Central memory CD8-positive, alpha-beta T cell (primary cell): ENCODE measurements at regions not wholly inside any gene's neighbourhood (a gene's known extent, or its start where the extent isn't known, plus 50 kb on each side); places are given as distances from the start of the nearest gene placed in this dataset.
"Not testable (repeated sequence)": the region's sequence is repeated elsewhere in the genome, so short reads cannot be mapped to it uniquely, and the experiment has no call there.

ENCODE experiments used
- ATAC-seq: fragments of 150-1000 bp; cut with Tn5 transposase; replicated peaks from 2 replicates; pipeline ENCODE4 v1.10.0; 2022; ENCODE audit warnings: mild to moderate bottlenecking, moderate FRiP score, moderate number of reproducible peaks; ENCODE audit not compliant: poor library complexity, severe bottlenecking; ENCODE audit errors: extremely low read depth
- DNase-seq, 2 donors: peaks; one replicate each; pipeline ENCODE4 v3.0.0; 2021; ENCODE audit warnings: low spot score in 2 of 2
- H3K27ac Mint-ChIP-seq: one replicate; pipeline ENCODE4 v1.8.0; 2022; ENCODE audit warnings: low read depth, mild to moderate bottlenecking, moderate library complexity, mixed read lengths
- H3K27me3 Mint-ChIP-seq: one replicate; pipeline ENCODE4 v1.8.0; 2022; ENCODE audit warnings: mixed read lengths
- H3K36me3 Mint-ChIP-seq: one replicate; pipeline ENCODE4 v1.8.0; 2022; ENCODE audit warnings: mild to moderate bottlenecking, moderate library complexity, mixed read lengths; ENCODE audit not compliant: insufficient read depth
- H3K4me1 Mint-ChIP-seq: one replicate; pipeline ENCODE4 v1.8.0; 2022; ENCODE audit warnings: mixed read lengths
- H3K4me3 Mint-ChIP-seq: one replicate; pipeline ENCODE4 v1.8.0; 2022; ENCODE audit warnings: mild to moderate bottlenecking, moderate library complexity, mixed read lengths
- H3K9me3 Mint-ChIP-seq: one replicate; pipeline ENCODE4 v1.8.0; 2022; ENCODE audit warnings: mixed read lengths

GRCh38 chr10:61037261-61037830 is 93.4 kb upstream of the RHOBTB1 start:
- not testable (repeated sequence) for H3K9me3 Mint-ChIP-seq, ATAC-seq, DNase-seq, H3K27ac Mint-ChIP-seq, H3K27me3 Mint-ChIP-seq, H3K36me3 Mint-ChIP-seq, H3K4me1 Mint-ChIP-seq, H3K4me3 Mint-ChIP-seq

- not testable (repeated sequence) for H3K27ac Mint-ChIP-seq, H3K27me3 Mint-ChIP-seq, ATAC-seq, DNase-seq, H3K36me3 Mint-ChIP-seq, H3K4me3 Mint-ChIP-seq, H3K4me1 Mint-ChIP-seq, H3K9me3 Mint-ChIP-seq
Measured at GRCh38 chr10:61036148-61036547, 92.2 kb upstream of the RHOBTB1 start.

GRCh38 chr10:61031341-61031740 is 87.4 kb upstream of the RHOBTB1 start:
- peaks cover 5% of the 10 kb centered on the region for H3K9me3 Mint-ChIP-seq
- peaks cover 17% of the 10 kb centered on the region for H3K27me3 Mint-ChIP-seq
- no peak for DNase-seq
- no peaks in the 10 kb centered on the region for H3K4me1 Mint-ChIP-seq
- no peaks in the 10 kb centered on the region for H3K36me3 Mint-ChIP-seq
- no peak overlapping the region for H3K27ac Mint-ChIP-seq
- no peak for ATAC-seq
- H3K4me3 Mint-ChIP-seq: no peak overlapping the region

GRCh38 chr10:61029411-61029810 is 85.4 kb upstream of the RHOBTB1 start:
- Mint-ChIP-seq H3K27me3 (peaks cover 17% of the 10 kb centered on the region), H3K36me3 (no peaks in the 10 kb centered on the region), H3K9me3 (peaks cover 5% of the 10 kb centered on the region), H3K27ac (no peak overlapping the region), H3K4me1 (no peaks in the 10 kb centered on the region), H3K4me3 (no peak overlapping the region)
- ATAC-seq (no peak), DNase-seq (no peak)

GRCh38 chr10:61028861-61029361 is 84.9 kb upstream of the RHOBTB1 start:
- DNase-seq: no peak
- no peaks in the 10 kb centered on the region for H3K4me1 Mint-ChIP-seq

GRCh38 chr10:61024856-61025201 is 80.8 kb upstream of the RHOBTB1 start:
- Mint-ChIP-seq H3K36me3 (no peaks in the 10 kb centered on the region), H3K27me3 (peaks cover 31% of the 10 kb centered on the region), H3K4me3 (no peak overlapping the region), H3K4me1 (no peaks in the 10 kb centered on the region), H3K27ac (no peak overlapping the region), H3K9me3 (peaks cover 5% of the 10 kb centered on the region)
- ATAC-seq (no peak), DNase-seq (no peak)

More at GRCh38 chr10:61028861-61029361, 84.9 kb upstream of the RHOBTB1 start:
- H3K27me3 Mint-ChIP-seq: peaks cover 17% of the 10 kb centered on the region
- ATAC-seq: no peak
- no peaks in the 10 kb centered on the region for H3K36me3 Mint-ChIP-seq
- H3K4me3 Mint-ChIP-seq: no peak overlapping the region
- no peak overlapping the region for H3K27ac Mint-ChIP-seq
- peaks cover 5% of the 10 kb centered on the region for H3K9me3 Mint-ChIP-seq

- no peak overlapping the region for H3K4me3 Mint-ChIP-seq
- peaks cover 2% of the 10 kb centered on the region for H3K36me3 Mint-ChIP-seq
- peaks cover 5% of the 10 kb centered on the region for H3K9me3 Mint-ChIP-seq
- no peaks in the 10 kb centered on the region for H3K4me1 Mint-ChIP-seq
- H3K27me3 Mint-ChIP-seq: peaks cover 33% of the 10 kb centered on the region
- DNase-seq (no peak), ATAC-seq (no peak)
- no peak overlapping the region for H3K27ac Mint-ChIP-seq
Measured at GRCh38 chr10:61024151-61024855, 80.3 kb upstream of the RHOBTB1 start.

GRCh38 chr10:61023053-61023452 is 79.1 kb upstream of the RHOBTB1 start:
- ATAC-seq (no peak), DNase-seq (no peak)
- H3K27ac Mint-ChIP-seq: no peak overlapping the region
- peaks cover 4% of the 10 kb centered on the region for H3K36me3 Mint-ChIP-seq
- no peaks in the 10 kb centered on the region for H3K4me1 Mint-ChIP-seq
- peaks cover 28% of the 10 kb centered on the region for H3K27me3 Mint-ChIP-seq
- no peaks in the 10 kb centered on the region for H3K9me3 Mint-ChIP-seq
- no peak overlapping the region for H3K4me3 Mint-ChIP-seq

GRCh38 chr10:61021926-61022325 is 77.9 kb upstream of the RHOBTB1 start:
- no peak for ATAC-seq
- no peak overlapping the region for H3K27ac Mint-ChIP-seq
- H3K4me3 Mint-ChIP-seq: no peak overlapping the region
- peaks cover 4% of the 10 kb centered on the region for H3K36me3 Mint-ChIP-seq
- no peaks in the 10 kb centered on the region for H3K4me1 Mint-ChIP-seq
- peaks cover 27% of the 10 kb centered on the region for H3K27me3 Mint-ChIP-seq
- no peak for DNase-seq
- H3K9me3 Mint-ChIP-seq: no peaks in the 10 kb centered on the region

- no peak for DNase-seq
- no peak overlapping the region for H3K4me3 Mint-ChIP-seq
Measured at GRCh38 chr10:61020420-61021158, 76.6 kb upstream of the RHOBTB1 start.

GRCh38 chr10:61018146-61018545 is 74.2 kb upstream of the RHOBTB1 start:
- H3K4me1 Mint-ChIP-seq: no peaks in the 10 kb centered on the region

More at GRCh38 chr10:61020420-61021158, 76.6 kb upstream of the RHOBTB1 start:
- Mint-ChIP-seq H3K4me1 (no peaks in the 10 kb centered on the region), H3K27ac (no peak overlapping the region), H3K36me3 (peaks cover 4% of the 10 kb centered on the region), H3K27me3 (peaks cover 31% of the 10 kb centered on the region), H3K9me3 (no peaks in the 10 kb centered on the region)
- ATAC-seq: no peak

GRCh38 chr10:61016630-61017029 is 72.6 kb upstream of the RHOBTB1 start:
- Mint-ChIP-seq H3K36me3 (peaks cover 4% of the 10 kb centered on the region), H3K9me3 (no peaks in the 10 kb centered on the region), H3K27ac (no peak overlapping the region), H3K4me1 (no peaks in the 10 kb centered on the region), H3K27me3 (peaks cover 26% of the 10 kb centered on the region), H3K4me3 (no peak overlapping the region)
- no peak for DNase-seq
- ATAC-seq: no peak

More at GRCh38 chr10:61018146-61018545, 74.2 kb upstream of the RHOBTB1 start:
- ATAC-seq (no peak), DNase-seq (no peak)
- H3K27ac Mint-ChIP-seq: no peak overlapping the region
- H3K4me3 Mint-ChIP-seq: no peak overlapping the region
- peaks cover 4% of the 10 kb centered on the region for H3K36me3 Mint-ChIP-seq
- no peaks in the 10 kb centered on the region for H3K9me3 Mint-ChIP-seq
- peaks cover 31% of the 10 kb centered on the region for H3K27me3 Mint-ChIP-seq

- Mint-ChIP-seq H3K27ac (no peak overlapping the region), H3K9me3 (no peaks in the 10 kb centered on the region), H3K27me3 (peaks cover 27% of the 10 kb centered on the region), H3K4me1 (no peaks in the 10 kb centered on the region), H3K4me3 (no peak overlapping the region), H3K36me3 (peaks cover 4% of the 10 kb centered on the region)
- DNase-seq (no peak), ATAC-seq (no peak)
Measured at GRCh38 chr10:61016007-61016406, 72.0 kb upstream of the RHOBTB1 start.
